Stimulated activated CD4-positive, alpha-beta T cell treated with anti-CD3 and anti-CD28 coated beads, Interleukin-1b, Interleukin-23, amount 100 ng/mL, for 24 hours (primary cell): ENCODE measurements at regions not wholly inside any gene's neighbourhood (a gene's known extent, or its start where the extent isn't known, plus 50 kb on each side); places are given as distances from the start of the nearest gene placed in this dataset.
"Not testable (repeated sequence)": the region's sequence is repeated elsewhere in the genome, so short reads cannot be mapped to it uniquely, and the experiment has no call there.

Source experiments
- DNase-seq, 4 experiments: peaks; one replicate each; pipeline ENCODE4 v3.0.0-alpha.2; 2020; ENCODE audit warnings: low read depth in 4 of 4, low spot score in 1 of 4

- DNase-seq, result not testable (repeated sequence)
These were observed 97.1 kb upstream of the CHST15 start for GRCh38 chr10:124190476-124190875.

GRCh38 chr10:124186956-124187355 lies 93.6 kb upstream of the CHST15 start:
- no peak for DNase-seq

GRCh38 chr10:124185084-124185483 lies 91.7 kb upstream of the CHST15 start:
- no peak for DNase-seq

DNA sequence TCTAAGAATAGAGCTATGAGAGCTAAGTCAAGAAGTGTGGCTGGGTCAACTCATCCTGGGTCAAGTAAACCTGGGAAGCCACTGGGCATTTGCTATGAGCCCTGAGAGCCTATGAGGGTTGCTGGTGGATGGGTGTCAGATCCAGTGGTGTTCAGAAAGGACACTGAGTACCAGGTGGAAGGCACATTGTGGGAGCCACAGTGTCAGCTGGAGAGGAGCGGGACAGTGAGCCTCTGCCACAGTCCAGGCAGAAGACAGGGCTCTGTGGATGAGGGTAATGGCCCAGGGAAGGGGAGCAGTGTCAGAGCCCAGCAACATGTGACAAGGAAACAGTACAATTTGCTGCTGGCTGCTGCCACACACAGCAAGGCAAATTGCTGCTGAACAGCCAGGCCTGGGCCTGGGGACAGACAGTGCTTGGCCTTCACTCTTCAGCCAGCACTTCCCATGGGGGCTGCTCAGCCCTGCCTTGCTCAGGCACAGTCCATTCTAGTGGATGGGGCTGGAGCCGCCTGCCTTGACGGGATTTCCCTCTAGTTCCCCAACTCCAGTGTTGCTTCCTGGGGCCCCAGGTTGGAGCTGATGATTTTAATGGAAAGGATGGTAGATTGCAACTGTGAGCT lies 90.9 kb upstream of the CHST15 start:
- no peak for DNase-seq

DNA sequence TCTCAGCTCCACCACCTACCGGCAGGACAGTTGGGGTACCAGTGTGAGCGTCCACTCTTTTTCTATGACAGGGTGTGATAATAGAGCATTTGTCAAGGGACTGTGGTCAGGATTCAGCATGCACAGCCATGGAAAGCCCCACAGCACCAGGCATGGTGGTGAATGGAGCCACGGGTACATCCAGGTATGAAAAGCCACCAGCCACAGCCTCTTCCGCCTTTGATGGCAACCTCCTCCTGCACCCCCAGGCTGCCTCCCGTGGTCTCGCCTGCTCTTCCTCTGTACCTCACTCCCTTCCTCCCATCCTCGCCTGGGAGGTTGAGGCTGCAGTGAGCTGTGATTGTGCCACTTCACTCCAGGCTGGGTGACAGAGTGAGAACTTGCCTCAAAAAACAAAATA lies 90.2 kb upstream of the CHST15 start:
- DNase-seq, result no peak

DNA sequence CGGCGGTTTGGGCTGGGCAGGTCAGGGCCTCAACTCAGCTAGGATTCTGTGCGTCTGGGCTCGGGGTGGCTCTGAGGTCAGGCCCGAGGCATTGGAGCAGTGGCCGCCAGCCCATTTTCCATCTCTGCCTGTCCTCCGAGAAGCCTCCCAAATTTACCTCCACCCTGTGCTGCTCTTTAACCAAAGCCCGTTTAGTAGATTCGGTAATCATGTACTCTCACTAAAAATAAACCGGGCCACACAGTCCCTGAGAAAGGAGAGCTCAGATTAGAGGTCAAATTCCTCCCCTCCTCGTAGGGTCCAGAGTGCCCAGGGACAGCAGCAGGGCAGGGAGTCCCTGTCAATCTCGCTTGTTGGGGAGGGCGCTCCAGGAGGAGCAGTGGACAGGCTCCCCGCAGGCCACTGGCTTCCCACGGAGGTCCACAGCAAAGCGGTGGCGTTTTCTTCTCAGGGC lies 88.7 kb upstream of the CHST15 start:
- no peak for DNase-seq

GRCh38 chr10:124181656-124182055 lies 88.3 kb upstream of the CHST15 start:
- DNase-seq, result no peak

- no peak for DNase-seq
These were observed 87.7 kb upstream of the CHST15 start for GRCh38 chr10:124180947-124181549.

DNA sequence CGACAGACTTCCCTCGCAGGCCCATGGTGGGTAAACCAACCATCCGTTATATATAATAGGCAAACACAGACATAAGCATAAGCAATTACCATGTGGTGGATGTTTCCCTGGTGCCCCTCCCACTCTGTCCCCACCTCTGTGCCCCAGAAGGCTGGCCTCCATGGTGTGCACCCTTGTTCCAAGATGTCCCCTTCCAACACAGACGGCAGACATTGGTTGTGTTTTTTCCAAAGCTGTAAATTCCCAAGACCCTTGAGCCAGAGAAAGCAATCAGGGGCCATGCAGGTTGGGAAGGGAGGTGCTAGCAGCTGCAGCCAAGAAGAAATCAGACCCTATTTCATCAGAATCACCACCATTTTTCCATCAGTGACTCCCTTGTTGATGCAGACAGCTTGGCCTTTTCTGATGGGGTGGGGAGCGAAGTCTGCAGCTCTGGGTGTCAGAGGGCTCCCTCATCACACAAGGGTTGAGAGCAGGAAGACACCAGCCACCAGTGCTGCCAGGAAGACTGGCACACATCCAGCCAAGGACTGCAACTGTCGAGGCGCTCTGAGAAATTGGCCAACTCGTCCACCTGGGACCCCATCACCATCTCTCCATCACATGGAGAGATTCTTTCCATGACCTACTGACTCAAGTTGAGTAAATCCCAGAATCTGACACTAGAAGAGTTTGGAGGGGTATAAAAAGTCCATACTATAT lies 86.8 kb upstream of the CHST15 start:
- DNase-seq, result no peak

GRCh38 chr10:124179308-124180043 lies 86.1 kb upstream of the CHST15 start:
- DNase-seq, result no peak

DNA sequence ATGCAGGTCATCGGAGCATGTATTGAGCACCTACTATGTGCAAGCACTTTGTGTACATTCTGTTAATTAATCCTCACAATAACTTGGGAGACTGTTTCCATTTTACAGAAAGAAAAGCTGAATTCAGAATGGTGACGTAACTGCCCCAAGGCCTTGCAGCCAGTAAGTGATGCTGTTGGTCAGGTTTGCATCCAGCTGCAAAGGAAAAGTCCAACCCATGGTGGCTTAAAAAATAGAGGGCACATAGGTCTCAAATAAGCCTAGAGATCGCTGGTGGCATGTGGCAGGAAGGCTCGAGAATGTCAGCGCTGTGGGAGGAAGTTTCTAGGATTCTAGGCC lies 83.8 kb upstream of the CHST15 start:
- no peak for DNase-seq

GRCh38 chr10:124176349-124177179 lies 83.2 kb upstream of the CHST15 start:
- DNase-seq, result no peak

GRCh38 chr10:124175701-124176348 lies 82.4 kb upstream of the CHST15 start:
- no peak for DNase-seq

GRCh38 chr10:124174673-124175645 lies 81.6 kb upstream of the CHST15 start:
- no peak for DNase-seq

GRCh38 chr10:124174071-124174566 lies 80.7 kb upstream of the CHST15 start:
- no peak for DNase-seq

DNA sequence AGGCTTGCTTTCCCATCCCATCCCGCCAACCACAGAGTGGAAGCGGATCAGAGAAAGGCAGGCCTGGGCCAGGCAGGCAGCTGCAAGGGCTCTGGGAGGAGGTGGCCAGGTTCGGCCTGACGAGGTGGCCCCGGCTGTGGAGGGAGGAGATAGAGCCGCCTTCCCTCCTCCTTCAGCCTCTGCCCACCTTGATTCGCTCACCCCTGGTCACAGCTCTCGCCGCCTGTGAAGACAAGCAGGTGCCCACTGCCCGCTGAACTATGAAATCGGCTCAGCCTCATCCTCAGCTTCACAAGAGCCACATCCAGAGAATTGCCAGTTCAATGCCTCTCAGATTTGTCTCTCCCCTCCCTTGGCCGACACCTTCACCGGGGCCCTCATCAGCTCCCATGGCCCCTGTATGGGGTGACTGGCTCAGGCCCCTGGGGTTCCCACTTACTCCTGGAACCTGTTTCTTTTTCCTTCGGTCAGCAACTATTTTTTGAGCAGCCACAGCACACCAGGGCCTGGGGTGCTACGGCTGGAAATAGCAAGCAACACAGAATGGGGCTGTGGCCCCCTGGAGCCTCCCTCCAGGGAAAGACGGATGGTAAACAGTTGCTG lies 80.0 kb upstream of the CHST15 start:
- DNase-seq, result no peak

DNA sequence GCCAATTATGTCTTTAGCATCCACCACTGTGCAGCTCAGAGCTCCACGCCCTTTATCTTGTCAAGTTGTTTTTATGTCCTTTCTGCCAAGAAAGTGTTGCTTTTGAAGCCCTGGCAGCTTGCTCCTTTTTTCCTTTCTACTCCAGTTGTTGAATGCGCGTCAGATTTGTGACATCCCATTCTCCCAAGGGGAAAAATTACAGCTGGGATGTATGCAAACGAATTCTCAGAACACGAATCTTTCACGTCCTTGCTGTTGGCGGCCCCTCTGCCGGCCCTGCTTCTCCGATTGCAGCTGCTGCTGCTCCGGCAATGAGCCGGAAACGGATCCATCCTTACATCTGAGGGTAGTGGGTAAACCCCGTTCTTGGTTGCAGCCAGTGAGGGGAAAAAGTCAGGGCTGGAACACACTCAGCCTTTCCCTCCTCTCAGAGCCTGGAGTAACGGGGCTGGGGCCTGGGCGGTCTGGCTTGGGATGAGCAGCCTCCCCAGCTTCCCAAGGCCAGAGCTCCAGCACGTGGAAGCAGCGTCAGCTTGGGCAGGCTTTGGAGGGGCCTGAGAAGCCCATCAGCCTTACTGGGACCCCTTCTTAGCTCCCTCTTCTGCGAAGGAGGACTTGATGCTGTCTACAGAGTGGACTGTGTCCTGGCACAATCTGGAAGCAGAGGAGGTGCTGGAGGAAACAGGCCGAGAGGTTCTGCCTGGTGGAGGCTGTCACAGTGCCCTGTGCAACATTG lies 79.0 kb upstream of the CHST15 start:
- no peak for DNase-seq

DNA sequence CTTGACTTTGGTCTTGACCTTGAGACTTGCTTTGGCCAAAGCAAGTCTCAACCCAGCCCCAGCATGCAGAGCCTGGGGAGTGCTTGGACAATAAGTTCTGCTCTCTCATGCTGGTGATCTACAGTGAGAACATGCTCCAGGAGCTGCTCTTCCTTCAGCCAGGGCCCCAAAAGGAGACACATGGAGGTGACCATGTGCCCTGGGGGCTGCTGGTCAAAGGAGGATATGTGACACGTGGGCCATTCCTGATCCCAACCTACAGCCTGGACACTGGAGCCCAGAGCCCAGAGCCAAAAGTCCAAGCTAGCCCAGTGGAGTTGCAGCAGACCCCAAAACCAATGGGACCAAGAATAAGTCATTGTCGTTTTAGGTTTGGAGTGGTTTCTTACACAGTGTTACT lies 78.2 kb upstream of the CHST15 start:
- DNase-seq, result no peak
